ENCODE measurements at regions not wholly inside any gene's neighbourhood (a gene's known extent, or its start where the extent isn't known, plus 50 kb on each side); places are given as distances from the start of the nearest gene placed in this dataset.
A peak's percentile ranks its signal among the peaks of the same experiment; 100 is the strongest.
"Not testable (repeated sequence)": the region's sequence is repeated elsewhere in the genome, so short reads cannot be mapped to it uniquely, and the experiment has no call there.

DNA sequence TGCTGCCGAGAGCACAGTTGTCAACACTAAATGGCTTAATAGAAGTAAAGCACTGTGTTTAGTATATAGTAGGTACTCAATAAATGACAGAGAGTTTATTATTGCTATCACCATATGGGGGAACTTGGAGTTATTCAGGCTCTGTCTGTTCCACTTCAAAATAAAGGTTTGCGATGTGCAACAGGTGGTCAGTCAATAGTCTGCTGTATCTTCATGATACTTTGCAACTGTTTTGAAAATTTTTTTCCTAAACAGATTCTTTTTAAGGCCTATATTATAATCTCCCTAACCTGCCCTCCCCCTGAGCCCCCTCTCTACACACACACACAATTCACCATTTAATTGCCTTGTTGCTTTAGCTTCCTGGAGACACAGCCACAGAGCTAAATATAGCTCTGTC is 164.7 kb upstream of the NR2F2 start:
- no peaks in the 10 kb centered on the region for H3K27me3 ChIP-seq
- peaks cover 16% of the 10 kb centered on the region for H3K4me1 ChIP-seq (ENCODE audit: low read depth)
- H3K36me3 ChIP-seq: no peaks in the 10 kb centered on the region
- DNase-seq (ENCODE audit: low read depth in 1 of 2, low spot score in 1 of 2): no peak
- H3K4me3 ChIP-seq: no peak overlapping the region
- H3K27ac ChIP-seq: no peak overlapping the region
- H3K9me3 ChIP-seq (ENCODE audit: low read depth): no peaks in the 10 kb centered on the region
- TF ChIP-seq, protein P1, sequence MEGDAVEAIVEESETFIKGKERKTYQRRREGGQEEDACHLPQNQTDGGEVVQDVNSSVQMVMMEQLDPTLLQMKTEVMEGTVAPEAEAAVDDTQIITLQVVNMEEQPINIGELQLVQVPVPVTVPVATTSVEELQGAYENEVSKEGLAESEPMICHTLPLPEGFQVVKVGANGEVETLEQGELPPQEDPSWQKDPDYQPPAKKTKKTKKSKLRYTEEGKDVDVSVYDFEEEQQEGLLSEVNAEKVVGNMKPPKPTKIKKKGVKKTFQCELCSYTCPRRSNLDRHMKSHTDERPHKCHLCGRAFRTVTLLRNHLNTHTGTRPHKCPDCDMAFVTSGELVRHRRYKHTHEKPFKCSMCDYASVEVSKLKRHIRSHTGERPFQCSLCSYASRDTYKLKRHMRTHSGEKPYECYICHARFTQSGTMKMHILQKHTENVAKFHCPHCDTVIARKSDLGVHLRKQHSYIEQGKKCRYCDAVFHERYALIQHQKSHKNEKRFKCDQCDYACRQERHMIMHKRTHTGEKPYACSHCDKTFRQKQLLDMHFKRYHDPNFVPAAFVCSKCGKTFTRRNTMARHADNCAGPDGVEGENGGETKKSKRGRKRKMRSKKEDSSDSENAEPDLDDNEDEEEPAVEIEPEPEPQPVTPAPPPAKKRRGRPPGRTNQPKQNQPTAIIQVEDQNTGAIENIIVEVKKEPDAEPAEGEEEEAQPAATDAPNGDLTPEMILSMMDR (IDR thresholded peaks at IDR 0.05; ENCODE audit: low read depth, low read length): no peak

DNA sequence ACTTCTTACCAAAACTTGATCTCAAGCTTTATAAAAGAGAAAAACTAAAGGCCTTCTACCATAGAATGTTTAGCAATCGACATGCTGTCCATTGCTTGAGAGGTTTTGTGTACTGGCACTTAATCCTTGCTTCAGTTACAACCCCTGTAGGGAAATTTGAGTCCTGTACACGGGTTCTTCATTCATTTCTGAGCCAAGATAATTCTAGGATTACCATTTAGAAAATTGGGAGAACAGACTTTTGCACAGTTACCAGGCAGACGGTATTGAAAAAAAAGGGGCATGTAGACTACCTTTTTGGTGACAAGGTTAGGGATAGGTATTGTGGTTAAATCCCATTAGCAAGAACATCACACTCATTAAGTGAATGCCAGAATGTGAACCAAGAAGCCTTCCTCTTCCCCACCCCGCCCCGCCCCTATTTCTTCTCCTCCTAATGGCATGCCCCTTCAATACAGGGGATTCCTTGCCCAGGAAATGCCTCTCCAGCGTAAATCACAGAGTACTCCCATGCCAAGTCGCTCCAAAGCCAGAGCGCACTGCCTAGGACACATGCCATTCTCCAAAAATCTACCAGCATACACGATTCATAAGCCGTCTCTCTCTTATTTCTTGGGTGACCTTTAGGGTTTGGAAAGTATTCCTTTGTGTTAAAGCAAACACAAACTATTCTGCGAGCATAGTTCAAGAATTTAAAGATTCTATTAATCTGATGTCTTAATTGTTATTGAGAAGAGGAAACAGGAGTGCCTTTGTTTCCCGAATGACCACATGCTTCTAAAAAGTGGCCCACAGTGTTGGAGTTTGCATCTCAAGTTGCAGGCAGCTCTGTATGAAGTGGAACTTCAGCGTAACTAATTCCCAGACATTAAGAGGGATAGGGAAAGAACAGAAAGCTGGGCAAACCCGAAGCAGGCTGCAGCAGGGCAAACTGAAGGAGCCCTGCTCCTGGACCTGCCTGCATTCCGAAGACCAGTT is 164.0 kb upstream of the NR2F2 start:
- H3K27me3 ChIP-seq: no peaks in the 10 kb centered on the region
- H3K4me1 ChIP-seq (ENCODE audit: low read depth): peaks cover 17% of the 10 kb centered on the region
- H3K36me3 ChIP-seq: no peaks in the 10 kb centered on the region
- H3K27ac ChIP-seq: no peak overlapping the region
- DNase-seq (ENCODE audit: low read depth in 1 of 2, low spot score in 1 of 2): peak in 1 of 2 donors; percentile 29
- no peaks in the 10 kb centered on the region for H3K9me3 ChIP-seq (ENCODE audit: low read depth)
- no peak overlapping the region for H3K4me3 ChIP-seq
- TF ChIP-seq, protein P1 (IDR thresholded peaks at IDR 0.05; ENCODE audit: low read depth, low read length): no peak

DNA sequence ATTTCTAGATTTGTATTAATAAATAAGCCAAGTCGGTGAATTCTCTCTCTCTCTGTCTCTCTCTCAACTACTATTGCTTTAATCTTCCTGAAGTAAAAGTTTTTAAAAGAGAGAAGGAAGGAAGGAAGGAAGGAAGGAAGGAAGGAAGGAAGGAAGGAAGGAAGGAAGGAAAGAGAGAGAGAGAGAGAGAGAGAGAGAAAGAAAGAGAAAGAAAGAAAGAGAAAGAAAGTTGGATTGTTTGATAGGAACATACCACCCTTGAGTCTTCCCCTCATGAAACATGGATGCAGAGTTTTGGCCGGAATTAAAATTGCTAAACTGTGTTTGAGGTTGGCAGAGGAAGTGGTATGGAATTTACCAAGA is 159.9 kb upstream of the NR2F2 start:
- not testable (repeated sequence) for DNase-seq (ENCODE audit: low read depth in 1 of 2, low spot score in 1 of 2); H3K9me3 ChIP-seq (ENCODE audit: low read depth); H3K27me3 ChIP-seq; H3K4me3 ChIP-seq; H3K27ac ChIP-seq; H3K36me3 ChIP-seq
- H3K4me1 ChIP-seq (ENCODE audit: low read depth): peaks cover 23% of the 10 kb centered on the region

DNA sequence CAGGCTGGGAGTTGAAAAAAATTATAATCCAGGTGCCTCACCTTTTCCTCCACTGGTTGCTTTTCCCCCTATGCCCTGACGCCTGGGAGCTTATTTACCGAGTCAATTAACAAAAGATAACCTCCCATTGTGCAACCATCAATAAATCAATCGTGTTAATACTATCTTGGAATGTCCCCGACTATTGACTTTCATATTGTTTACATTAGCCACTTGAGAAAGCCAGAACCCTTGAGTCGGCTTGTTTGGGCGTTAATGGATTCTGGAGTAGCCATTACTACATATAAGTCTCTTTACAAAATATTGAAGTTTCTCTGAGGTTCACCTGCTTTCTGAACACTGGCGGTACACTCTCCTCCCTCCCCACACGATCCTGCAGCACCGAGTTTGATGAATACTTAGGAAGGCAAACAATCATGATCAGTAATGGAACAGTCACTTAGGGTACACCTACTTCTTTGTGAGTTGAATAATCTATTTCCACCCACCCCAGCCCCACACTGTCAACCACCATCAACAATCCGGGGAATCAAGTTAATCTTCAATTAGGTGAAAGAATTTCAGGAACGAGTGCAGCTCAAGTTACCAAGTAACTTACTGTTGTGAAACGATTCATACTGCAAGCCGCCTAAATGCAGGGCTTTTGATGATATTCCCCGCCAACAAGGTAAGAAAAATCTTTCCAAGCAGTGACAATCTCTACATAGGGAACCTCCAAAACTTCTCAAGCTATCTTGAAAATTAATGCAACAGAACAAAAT is 159.3 kb upstream of the NR2F2 start:
- no peaks in the 10 kb centered on the region for H3K36me3 ChIP-seq
- H3K9me3 ChIP-seq (ENCODE audit: low read depth): no peaks in the 10 kb centered on the region
- no peak overlapping the region for H3K27ac ChIP-seq
- TF ChIP-seq, protein P1 (IDR thresholded peaks at IDR 0.05; ENCODE audit: low read depth, low read length): no peak
- no peak overlapping the region for H3K4me3 ChIP-seq
- H3K4me1 ChIP-seq (ENCODE audit: low read depth): peaks cover 17% of the 10 kb centered on the region
- peak in 1 of 2 donors; percentile 12 for DNase-seq (ENCODE audit: low read depth in 1 of 2, low spot score in 1 of 2)
- no peaks in the 10 kb centered on the region for H3K27me3 ChIP-seq

DNA sequence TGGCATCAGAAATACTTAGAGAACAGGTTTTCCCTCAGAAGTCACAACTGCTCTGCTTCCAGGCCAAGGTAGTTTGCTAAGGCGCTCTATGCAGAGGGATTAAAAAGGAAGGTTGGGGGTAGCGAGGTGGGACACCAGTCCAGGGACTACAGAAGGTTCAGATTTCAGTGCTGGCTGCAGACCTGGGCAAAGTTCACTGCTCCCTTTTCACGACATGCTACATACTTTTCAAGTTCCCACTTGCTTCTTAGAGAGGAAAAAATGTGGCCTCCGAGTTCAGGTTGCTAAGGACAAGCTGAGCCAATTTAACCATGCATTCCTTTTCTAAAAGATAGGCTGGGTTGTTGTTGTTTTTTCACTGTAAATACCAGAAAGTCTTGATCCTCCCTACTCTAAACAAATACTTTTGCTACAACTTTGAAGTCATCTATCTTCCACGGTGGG is 158.6 kb upstream of the NR2F2 start:
- Histone ChIP-seq H3K4me3 (no peak overlapping the region), H3K9me3 (ENCODE audit: low read depth) (no peaks in the 10 kb centered on the region), H3K36me3 (no peaks in the 10 kb centered on the region), H3K27ac (no peak overlapping the region), H3K4me1 (ENCODE audit: low read depth) (peaks cover 12% of the 10 kb centered on the region), H3K27me3 (no peaks in the 10 kb centered on the region)
- peak in 1 of 2 donors; percentile 20 for DNase-seq (ENCODE audit: low read depth in 1 of 2, low spot score in 1 of 2)
- TF ChIP-seq, protein P1 (IDR thresholded peaks at IDR 0.05; ENCODE audit: low read depth, low read length): no peak

DNA sequence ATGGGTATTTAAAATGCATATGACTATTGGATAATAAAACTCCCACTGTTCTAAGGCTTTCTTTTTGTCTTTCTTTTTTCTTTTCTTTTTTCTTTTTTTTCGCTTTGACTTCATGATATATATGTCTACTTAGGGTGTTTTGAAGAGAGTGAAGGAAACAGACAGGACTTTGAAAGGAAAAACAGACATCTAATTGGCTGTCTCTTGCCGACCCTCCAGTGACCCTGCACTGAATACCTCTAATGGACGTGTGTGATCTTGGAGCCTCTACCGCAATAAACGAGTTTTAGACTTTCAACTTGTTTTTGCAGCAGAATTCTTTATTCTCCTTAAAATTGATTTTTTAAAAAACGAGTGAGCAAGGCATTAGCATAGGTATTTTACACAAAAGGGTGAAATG is 158.1 kb upstream of the NR2F2 start:
- no peaks in the 10 kb centered on the region for H3K36me3 ChIP-seq
- TF ChIP-seq, protein P1 (IDR thresholded peaks at IDR 0.05; ENCODE audit: low read depth, low read length): no peak
- H3K4me1 ChIP-seq (ENCODE audit: low read depth): peaks cover 9% of the 10 kb centered on the region
- H3K27ac ChIP-seq: no peak overlapping the region
- H3K9me3 ChIP-seq (ENCODE audit: low read depth): no peaks in the 10 kb centered on the region
- no peaks in the 10 kb centered on the region for H3K27me3 ChIP-seq
- no peak for DNase-seq (ENCODE audit: low read depth in 1 of 2, low spot score in 1 of 2)
- no peak overlapping the region for H3K4me3 ChIP-seq

Data from cardiac muscle cell (in vitro differentiated cells and primary cell).